SK-N-SH treated with all-trans-retinoic acid at 6 μM for 48 hours (cell line): ENCODE measurements at regions not wholly inside any gene's neighbourhood (a gene's known extent, or its start where the extent isn't known, plus 50 kb on each side); places are given as distances from the start of the nearest gene placed in this dataset.

Experiments
- ATAC-seq: fragments of 200-7000 bp; cut with Tn5 transposase; 3 replicates; pipeline ENCODE4 v1.9.1; 2020; ENCODE audit warnings: mild to moderate bottlenecking, moderate library complexity
- ARNTL ChIP-seq: fragments of 450-650 bp; formaldehyde crosslinking; IDR thresholded peaks from 2 replicates; pipeline ENCODE4 v1.5.0; 2020; ENCODE audit warnings: low read depth, mild to moderate bottlenecking, moderate library complexity, borderline replicate concordance
- BACH2 ChIP-seq: fragments of 250-450 bp; sonication (Bioruptor Pico); IDR thresholded peaks from 2 replicates; pipeline ENCODE4 v1.9.0; 2021; ENCODE audit warnings: mild to moderate bottlenecking, borderline replicate concordance
- CSDC2 ChIP-seq: fragments of 250-450 bp; sonication (Bioruptor Pico); IDR thresholded peaks from 2 replicates; pipeline ENCODE4 v1.5.0; 2020; ENCODE audit warnings: mild to moderate bottlenecking, moderate library complexity
- ESRRG ChIP-seq: fragments of 250-450 bp; sonication (Bioruptor Pico); IDR thresholded peaks from 2 replicates; pipeline ENCODE4 v1.6.1; 2021; ENCODE audit warnings: mild to moderate bottlenecking
- GLIS3 ChIP-seq: fragments of 250-450 bp; sonication (Bioruptor Pico); IDR thresholded peaks from 2 replicates; pipeline ENCODE4 v1.5.0; 2020; ENCODE audit warnings: mild to moderate bottlenecking, moderate library complexity
- ISL1 ChIP-seq: fragments of 250-450 bp; sonication (Bioruptor Pico); IDR thresholded peaks from 2 replicates; pipeline ENCODE4 v2.1.2; 2022; ENCODE audit warnings: mild to moderate bottlenecking, moderate library complexity
- OSR1 ChIP-seq: fragments of 250-450 bp; sonication (Bioruptor Pico); IDR thresholded peaks from 2 replicates; pipeline ENCODE4 v1.8.0; 2022; ENCODE audit warnings: moderate library complexity, mild to moderate bottlenecking, inconsistent platforms
- PPARA ChIP-seq: fragments of 250-450 bp; sonication (Bioruptor Pico); IDR thresholded peaks from 2 replicates; pipeline ENCODE4 v1.5.0; 2020; ENCODE audit warnings: mild to moderate bottlenecking, borderline replicate concordance
- RARB ChIP-seq: fragments of 250-450 bp; sonication (Bioruptor Pico); IDR thresholded peaks from 2 replicates; pipeline ENCODE4 v1.8.0; 2021; ENCODE audit warnings: mild to moderate bottlenecking, moderate library complexity
- SNAI2 ChIP-seq: fragments of 250-450 bp; sonication (Bioruptor Pico); IDR thresholded peaks from 2 replicates; pipeline ENCODE4 v1.5.0; 2020; ENCODE audit warnings: mild to moderate bottlenecking, moderate library complexity
- TCF4 ChIP-seq: fragments of 250-450 bp; sonication (Bioruptor Pico); IDR thresholded peaks from 2 replicates; pipeline ENCODE4 v1.8.0; 2021; ENCODE audit warnings: mild to moderate bottlenecking, moderate library complexity, borderline replicate concordance
- ZC3H10 ChIP-seq: fragments of 250-450 bp; sonication (Bioruptor Pico); IDR thresholded peaks from 2 replicates; pipeline ENCODE4 v1.5.1; 2021; ENCODE audit warnings: mild to moderate bottlenecking, moderate library complexity
- ZFP3 ChIP-seq: fragments of 250-450 bp; sonication (Bioruptor Pico); IDR thresholded peaks from 2 replicates; pipeline ENCODE4 v1.5.0; 2020; ENCODE audit warnings: mild to moderate bottlenecking, moderate library complexity
- ZFP30 ChIP-seq: fragments of 450-650 bp; formaldehyde crosslinking; IDR thresholded peaks from 2 replicates; pipeline ENCODE4 v1.5.0; 2022; ENCODE audit warnings: mild to moderate bottlenecking, moderate library complexity
- ZNF565 ChIP-seq: fragments of 450-650 bp; formaldehyde crosslinking; conservative IDR thresholded peaks from 2 replicates; pipeline ENCODE4 v1.5.0; 2020; ENCODE audit warnings: low read depth, mild to moderate bottlenecking, moderate library complexity
- ZNF70 ChIP-seq: fragments of 450-650 bp; formaldehyde crosslinking; IDR thresholded peaks from 2 replicates; pipeline ENCODE4 v1.5.0; 2020; ENCODE audit warnings: mild to moderate bottlenecking, moderate library complexity
- ZNF8 ChIP-seq: fragments of 450-650 bp; formaldehyde crosslinking; IDR thresholded peaks from 2 replicates; pipeline ENCODE4 v1.5.0; 2020; ENCODE audit warnings: mild to moderate bottlenecking, moderate library complexity
- TF ChIP-seq, protein P1 (sequence below): fragments of 250-450 bp; sonication (Bioruptor Pico); IDR thresholded peaks from 2 replicates; pipeline ENCODE4 v1.5.1; 2020; ENCODE audit warnings: low read depth, mild to moderate bottlenecking, moderate library complexity
- TF ChIP-seq, protein P2 (sequence below): fragments of 250-450 bp; sonication (Bioruptor Pico); IDR thresholded peaks from 2 replicates; pipeline ENCODE4 v1.5.0; 2020; ENCODE audit warnings: mild to moderate bottlenecking, moderate library complexity
- TF ChIP-seq, protein P3 (sequence below): fragments of 250-450 bp; sonication (Bioruptor Pico); IDR thresholded peaks from 2 replicates; pipeline ENCODE4 v1.5.1; 2021; ENCODE audit warnings: mild to moderate bottlenecking, moderate library complexity

DNA sequence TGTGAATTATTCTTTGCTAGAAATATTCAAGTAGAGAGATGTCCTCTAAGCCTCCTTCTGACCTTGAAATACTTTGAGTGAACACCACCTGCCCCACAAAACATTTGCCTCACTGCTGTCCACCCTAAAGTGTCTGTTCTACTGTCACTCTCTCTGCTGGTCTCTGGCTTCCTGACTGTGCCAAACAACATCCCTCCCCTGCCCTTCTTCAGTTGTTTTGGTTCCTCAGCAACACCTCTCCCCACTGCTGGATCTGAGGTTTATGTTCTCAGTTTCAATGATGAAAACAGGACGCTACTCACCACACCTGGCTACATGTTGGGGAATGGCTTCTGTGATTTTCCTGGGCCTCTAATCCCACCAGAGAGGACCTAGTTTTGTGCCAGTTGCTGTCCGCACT is 456.9 kb downstream of the BCOR start:
- TF ChIP-seq SNAI2: no peak
- TF ChIP-seq ZFP3 (CRISPR knock-in tag): no peak
- no peak for TF ChIP-seq TCF4 (CRISPR knock-in tag)
- TF ChIP-seq, protein P1, sequence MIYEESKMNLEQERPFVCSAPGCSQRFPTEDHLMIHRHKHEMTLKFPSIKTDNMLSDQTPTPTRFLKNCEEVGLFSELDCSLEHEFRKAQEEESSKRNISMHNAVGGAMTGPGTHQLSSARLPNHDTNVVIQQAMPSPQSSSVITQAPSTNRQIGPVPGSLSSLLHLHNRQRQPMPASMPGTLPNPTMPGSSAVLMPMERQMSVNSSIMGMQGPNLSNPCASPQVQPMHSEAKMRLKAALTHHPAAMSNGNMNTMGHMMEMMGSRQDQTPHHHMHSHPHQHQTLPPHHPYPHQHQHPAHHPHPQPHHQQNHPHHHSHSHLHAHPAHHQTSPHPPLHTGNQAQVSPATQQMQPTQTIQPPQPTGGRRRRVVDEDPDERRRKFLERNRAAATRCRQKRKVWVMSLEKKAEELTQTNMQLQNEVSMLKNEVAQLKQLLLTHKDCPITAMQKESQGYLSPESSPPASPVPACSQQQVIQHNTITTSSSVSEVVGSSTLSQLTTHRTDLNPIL (CRISPR knock-in tag): no peak
- TF ChIP-seq ZC3H10 (CRISPR knock-in tag): no peak
- TF ChIP-seq GLIS3 (CRISPR knock-in tag): no peak
- TF ChIP-seq ZNF565 (CRISPR knock-in tag): no peak
- TF ChIP-seq, protein P2, sequence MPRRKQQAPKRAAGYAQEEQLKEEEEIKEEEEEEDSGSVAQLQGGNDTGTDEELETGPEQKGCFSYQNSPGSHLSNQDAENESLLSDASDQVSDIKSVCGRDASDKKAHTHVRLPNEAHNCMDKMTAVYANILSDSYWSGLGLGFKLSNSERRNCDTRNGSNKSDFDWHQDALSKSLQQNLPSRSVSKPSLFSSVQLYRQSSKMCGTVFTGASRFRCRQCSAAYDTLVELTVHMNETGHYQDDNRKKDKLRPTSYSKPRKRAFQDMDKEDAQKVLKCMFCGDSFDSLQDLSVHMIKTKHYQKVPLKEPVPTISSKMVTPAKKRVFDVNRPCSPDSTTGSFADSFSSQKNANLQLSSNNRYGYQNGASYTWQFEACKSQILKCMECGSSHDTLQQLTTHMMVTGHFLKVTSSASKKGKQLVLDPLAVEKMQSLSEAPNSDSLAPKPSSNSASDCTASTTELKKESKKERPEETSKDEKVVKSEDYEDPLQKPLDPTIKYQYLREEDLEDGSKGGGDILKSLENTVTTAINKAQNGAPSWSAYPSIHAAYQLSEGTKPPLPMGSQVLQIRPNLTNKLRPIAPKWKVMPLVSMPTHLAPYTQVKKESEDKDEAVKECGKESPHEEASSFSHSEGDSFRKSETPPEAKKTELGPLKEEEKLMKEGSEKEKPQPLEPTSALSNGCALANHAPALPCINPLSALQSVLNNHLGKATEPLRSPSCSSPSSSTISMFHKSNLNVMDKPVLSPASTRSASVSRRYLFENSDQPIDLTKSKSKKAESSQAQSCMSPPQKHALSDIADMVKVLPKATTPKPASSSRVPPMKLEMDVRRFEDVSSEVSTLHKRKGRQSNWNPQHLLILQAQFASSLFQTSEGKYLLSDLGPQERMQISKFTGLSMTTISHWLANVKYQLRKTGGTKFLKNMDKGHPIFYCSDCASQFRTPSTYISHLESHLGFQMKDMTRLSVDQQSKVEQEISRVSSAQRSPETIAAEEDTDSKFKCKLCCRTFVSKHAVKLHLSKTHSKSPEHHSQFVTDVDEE (CRISPR knock-in tag): no peak
- TF ChIP-seq ZNF70 (CRISPR knock-in tag): no peak
- TF ChIP-seq ESRRG: no peak
- no peak for TF ChIP-seq ZNF8 (CRISPR knock-in tag)
- no peak for TF ChIP-seq OSR1 (CRISPR knock-in tag)
- TF ChIP-seq ZFP30: no peak
- TF ChIP-seq, protein P3, sequence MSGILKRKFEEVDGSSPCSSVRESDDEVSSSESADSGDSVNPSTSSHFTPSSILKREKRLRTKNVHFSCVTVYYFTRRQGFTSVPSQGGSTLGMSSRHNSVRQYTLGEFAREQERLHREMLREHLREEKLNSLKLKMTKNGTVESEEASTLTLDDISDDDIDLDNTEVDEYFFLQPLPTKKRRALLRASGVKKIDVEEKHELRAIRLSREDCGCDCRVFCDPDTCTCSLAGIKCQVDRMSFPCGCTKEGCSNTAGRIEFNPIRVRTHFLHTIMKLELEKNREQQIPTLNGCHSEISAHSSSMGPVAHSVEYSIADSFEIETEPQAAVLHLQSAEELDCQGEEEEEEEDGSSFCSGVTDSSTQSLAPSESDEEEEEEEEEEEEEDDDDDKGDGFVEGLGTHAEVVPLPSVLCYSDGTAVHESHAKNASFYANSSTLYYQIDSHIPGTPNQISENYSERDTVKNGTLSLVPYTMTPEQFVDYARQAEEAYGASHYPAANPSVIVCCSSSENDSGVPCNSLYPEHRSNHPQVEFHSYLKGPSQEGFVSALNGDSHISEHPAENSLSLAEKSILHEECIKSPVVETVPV (CRISPR knock-in tag): no peak
- TF ChIP-seq, all 23 proteins: peak for 0
- no peak for ATAC-seq

DNA sequence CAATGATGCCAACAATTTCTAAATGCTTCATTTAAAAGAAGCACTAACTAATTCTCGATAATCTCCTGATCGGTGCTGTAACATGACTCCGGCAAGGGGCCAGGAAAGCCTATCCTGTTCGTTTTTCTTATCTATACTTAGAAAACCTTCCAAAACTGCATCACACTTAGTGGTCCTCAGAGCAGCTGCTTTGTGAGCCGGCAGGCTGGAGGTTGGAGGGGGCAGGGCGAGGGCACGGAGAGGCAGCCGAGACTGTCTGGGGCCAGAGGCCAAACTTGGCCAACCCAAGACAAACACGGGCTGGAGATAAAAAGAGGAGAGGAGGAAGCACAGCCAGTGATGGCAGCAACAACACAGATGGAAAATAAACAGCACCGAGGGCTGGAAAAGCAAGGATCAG is 455.7 kb downstream of the BCOR start:
- TF ChIP-seq ISL1 (no peak), GLIS3 (CRISPR knock-in tag) (no peak), RARB (CRISPR knock-in tag) (no peak), ZC3H10 (CRISPR knock-in tag) (no peak), SNAI2 (no peak), CSDC2 (no peak), BACH2 (CRISPR knock-in tag) (no peak), PPARA (no peak), ZNF565 (CRISPR knock-in tag) (no peak), ZFP3 (CRISPR knock-in tag) (no peak), ARNTL (CRISPR knock-in tag) (no peak), OSR1 (CRISPR knock-in tag) (no peak), ESRRG (no peak), TCF4 (CRISPR knock-in tag) (no peak)
- TF ChIP-seq, protein P1 (CRISPR knock-in tag): no peak
- TF ChIP-seq, protein P3 (CRISPR knock-in tag): no peak
- TF ChIP-seq, protein P2 (CRISPR knock-in tag): no peak
- ATAC-seq: no peak
